ENCODE measurements at regions not wholly inside any gene's neighbourhood (a gene's known extent, or its start where the extent isn't known, plus 50 kb on each side); places are given as distances from the start of the nearest gene placed in this dataset.

GRCh38 chr4:159598602-159599001, 495.7 kb downstream of the RAPGEF2 start:
- no peak overlapping the region for H3K4me3 ChIP-seq

GRCh38 chr4:159600061-159600460, 497.2 kb downstream of the RAPGEF2 start:
- no peak overlapping the region for H3K27ac ChIP-seq
- TF ChIP-seq, protein P1, sequence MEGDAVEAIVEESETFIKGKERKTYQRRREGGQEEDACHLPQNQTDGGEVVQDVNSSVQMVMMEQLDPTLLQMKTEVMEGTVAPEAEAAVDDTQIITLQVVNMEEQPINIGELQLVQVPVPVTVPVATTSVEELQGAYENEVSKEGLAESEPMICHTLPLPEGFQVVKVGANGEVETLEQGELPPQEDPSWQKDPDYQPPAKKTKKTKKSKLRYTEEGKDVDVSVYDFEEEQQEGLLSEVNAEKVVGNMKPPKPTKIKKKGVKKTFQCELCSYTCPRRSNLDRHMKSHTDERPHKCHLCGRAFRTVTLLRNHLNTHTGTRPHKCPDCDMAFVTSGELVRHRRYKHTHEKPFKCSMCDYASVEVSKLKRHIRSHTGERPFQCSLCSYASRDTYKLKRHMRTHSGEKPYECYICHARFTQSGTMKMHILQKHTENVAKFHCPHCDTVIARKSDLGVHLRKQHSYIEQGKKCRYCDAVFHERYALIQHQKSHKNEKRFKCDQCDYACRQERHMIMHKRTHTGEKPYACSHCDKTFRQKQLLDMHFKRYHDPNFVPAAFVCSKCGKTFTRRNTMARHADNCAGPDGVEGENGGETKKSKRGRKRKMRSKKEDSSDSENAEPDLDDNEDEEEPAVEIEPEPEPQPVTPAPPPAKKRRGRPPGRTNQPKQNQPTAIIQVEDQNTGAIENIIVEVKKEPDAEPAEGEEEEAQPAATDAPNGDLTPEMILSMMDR (IDR thresholded peaks at IDR 0.05) = no peak
- TF ChIP-seq POLR2AphosphoS5 (IDR thresholded peaks at IDR 0.05) (no peak), EP300 (IDR thresholded peaks at IDR 0.05) (no peak)
- H3K27me3 ChIP-seq = no peaks in the 10 kb centered on the region
- WGBS, 2 donors = 60 to 65% methylated on average over 2 of the region's 2 CpGs
- no peak overlapping the region for H3K4me3 ChIP-seq
- no peaks in the 10 kb centered on the region for H3K4me1 ChIP-seq
- ATAC-seq (ENCODE audit: low FRiP score in 2 of 2) (no peak), DNase-seq (no peak)
- no peaks in the 10 kb centered on the region for H3K36me3 ChIP-seq
- H3K9me3 ChIP-seq = no peaks in the 10 kb centered on the region

More at GRCh38 chr4:159598602-159599001, 495.7 kb downstream of the RAPGEF2 start:
- DNase-seq (no peak), ATAC-seq (ENCODE audit: low FRiP score in 2 of 2) (no peak)
- Histone ChIP-seq H3K27ac (no peak overlapping the region), H3K36me3 (no peaks in the 10 kb centered on the region), H3K4me1 (no peaks in the 10 kb centered on the region), H3K9me3 (no peaks in the 10 kb centered on the region), H3K27me3 (no peaks in the 10 kb centered on the region)
- TF ChIP-seq, protein P1 (IDR thresholded peaks at IDR 0.05) = no peak
- no peak for TF ChIP-seq POLR2A (IDR thresholded peaks at IDR 0.05)
- TF ChIP-seq POLR2AphosphoS5 (IDR thresholded peaks at IDR 0.05) = no peak
- TF ChIP-seq EP300 (IDR thresholded peaks at IDR 0.05) = no peak
- WGBS, 2 donors = 85 to 95% methylated on average over 2 of the region's 2 CpGs

- no peaks in the 10 kb centered on the region for H3K4me1 ChIP-seq
- ATAC-seq (ENCODE audit: low FRiP score in 2 of 2) = no peak
- 45 to 57% methylated on average over 3 of the region's 3 CpGs for WGBS, 2 donors
Measured at GRCh38 chr4:159604781-159605180, 501.9 kb downstream of the RAPGEF2 start.

DNA sequence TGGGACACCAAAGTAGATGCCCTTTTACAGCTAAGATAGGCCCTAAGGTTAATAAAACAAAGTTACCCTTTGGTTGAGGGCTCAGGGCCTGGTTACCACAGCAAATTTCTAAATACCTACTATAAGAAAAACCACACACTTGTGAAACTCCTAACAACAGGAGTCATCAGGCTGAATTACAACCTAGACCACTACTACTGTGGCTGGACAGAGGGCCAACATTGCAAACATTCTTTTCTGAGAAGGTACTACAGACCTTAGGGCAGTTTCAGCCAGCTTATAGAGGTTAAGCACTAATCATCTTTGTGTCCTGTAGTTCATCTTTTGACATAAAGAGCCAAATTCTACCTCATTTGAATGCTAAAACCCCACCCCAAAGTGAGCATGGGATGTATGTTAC, 504.0 kb downstream of the RAPGEF2 start:
- Histone ChIP-seq H3K27me3 (no peaks in the 10 kb centered on the region), H3K27ac (no peak overlapping the region), H3K4me1 (no peaks in the 10 kb centered on the region), H3K9me3 (no peaks in the 10 kb centered on the region), H3K36me3 (no peaks in the 10 kb centered on the region), H3K4me3 (no peak overlapping the region)
- ATAC-seq (ENCODE audit: low FRiP score in 2 of 2) = no peak
- TF ChIP-seq, protein P1 (IDR thresholded peaks at IDR 0.05) = no peak
- TF ChIP-seq EP300 (IDR thresholded peaks at IDR 0.05) (no peak), POLR2AphosphoS5 (IDR thresholded peaks at IDR 0.05) (no peak), POLR2A (IDR thresholded peaks at IDR 0.05) (no peak)
- no peak for DNase-seq

More at GRCh38 chr4:159604781-159605180, 501.9 kb downstream of the RAPGEF2 start:
- H3K27ac ChIP-seq = no peak overlapping the region
- TF ChIP-seq EP300 (IDR thresholded peaks at IDR 0.05) = no peak
- TF ChIP-seq POLR2AphosphoS5 (IDR thresholded peaks at IDR 0.05) = no peak
- no peak for TF ChIP-seq POLR2A (IDR thresholded peaks at IDR 0.05)
- TF ChIP-seq, protein P1 (IDR thresholded peaks at IDR 0.05) = no peak
- no peaks in the 10 kb centered on the region for H3K36me3 ChIP-seq
- no peaks in the 10 kb centered on the region for H3K9me3 ChIP-seq
- DNase-seq = no peak
- no peaks in the 10 kb centered on the region for H3K27me3 ChIP-seq
- H3K4me3 ChIP-seq = no peak overlapping the region

GRCh38 chr4:159607809-159608208, 504.9 kb downstream of the RAPGEF2 start:
- Histone ChIP-seq H3K4me1 (no peaks in the 10 kb centered on the region), H3K36me3 (no peaks in the 10 kb centered on the region), H3K4me3 (no peak overlapping the region), H3K27me3 (no peaks in the 10 kb centered on the region), H3K9me3 (no peaks in the 10 kb centered on the region), H3K27ac (no peak overlapping the region)
- DNase-seq (no peak), ATAC-seq (ENCODE audit: low FRiP score in 2 of 2) (no peak)
- TF ChIP-seq POLR2A (IDR thresholded peaks at IDR 0.05) = no peak
- no peak for TF ChIP-seq POLR2AphosphoS5 (IDR thresholded peaks at IDR 0.05)
- TF ChIP-seq, protein P1 (IDR thresholded peaks at IDR 0.05) = no peak
- TF ChIP-seq EP300 (IDR thresholded peaks at IDR 0.05) = no peak
- WGBS, 2 donors = 86 to 96% methylated on average over 1 of the region's 1 CpG

Measured in upper lobe of left lung (tissue), 6 donors.